ENCODE measurements at regions not wholly inside any gene's neighbourhood (a gene's known extent, or its start where the extent isn't known, plus 50 kb on each side); places are given as distances from the start of the nearest gene placed in this dataset.

- DNase-seq: peak; percentile 62
Measured at GRCh38 chr4:159041054-159042034, 61.5 kb upstream of the RAPGEF2 start.

GRCh38 chr4:159042097-159042605 is 60.7 kb upstream of the RAPGEF2 start:
- peak; percentile 100 for DNase-seq

- DNase-seq: no peak
Measured at GRCh38 chr4:159042868-159043267, 60.0 kb upstream of the RAPGEF2 start.

- no peak for DNase-seq
Measured at GRCh38 chr4:159043861-159044260, 59.0 kb upstream of the RAPGEF2 start.

- no peak for DNase-seq
Measured at GRCh38 chr4:159045321-159045720, 57.6 kb upstream of the RAPGEF2 start.

GRCh38 chr4:159046683-159047082 is 56.2 kb upstream of the RAPGEF2 start:
- DNase-seq: no peak

GRCh38 chr4:159047478-159048165 is 55.3 kb upstream of the RAPGEF2 start:
- peak; percentile 82 for DNase-seq

GRCh38 chr4:159048166-159048886 is 54.6 kb upstream of the RAPGEF2 start:
- no peak for DNase-seq

GRCh38 chr4:159049780-159050375 is 53.0 kb upstream of the RAPGEF2 start:
- no peak for DNase-seq

- no peak for DNase-seq
Measured at GRCh38 chr4:159051245-159052071, 51.4 kb upstream of the RAPGEF2 start.

GRCh38 chr4:159052315-159052714 is 50.6 kb upstream of the RAPGEF2 start:
- no peak for DNase-seq

Measured in hematopoietic multipotent progenitor cell treated with erythropoietin and hydrocortisone succinate and interleukin-3 and kit ligand, for 6 days (in vitro differentiated cells).